Left forelimb (tissue), 1 donor: ENCODE measurements at regions not wholly inside any gene's neighbourhood (a gene's known extent, or its start where the extent isn't known, plus 50 kb on each side); places are given as distances from the start of the nearest gene placed in this dataset.

ENCODE experiments used
- DNase-seq: peaks from one replicate; pipeline ENCODE4 v3.0.0-alpha.2; 2018; ENCODE audit warnings: low spot score

DNA sequence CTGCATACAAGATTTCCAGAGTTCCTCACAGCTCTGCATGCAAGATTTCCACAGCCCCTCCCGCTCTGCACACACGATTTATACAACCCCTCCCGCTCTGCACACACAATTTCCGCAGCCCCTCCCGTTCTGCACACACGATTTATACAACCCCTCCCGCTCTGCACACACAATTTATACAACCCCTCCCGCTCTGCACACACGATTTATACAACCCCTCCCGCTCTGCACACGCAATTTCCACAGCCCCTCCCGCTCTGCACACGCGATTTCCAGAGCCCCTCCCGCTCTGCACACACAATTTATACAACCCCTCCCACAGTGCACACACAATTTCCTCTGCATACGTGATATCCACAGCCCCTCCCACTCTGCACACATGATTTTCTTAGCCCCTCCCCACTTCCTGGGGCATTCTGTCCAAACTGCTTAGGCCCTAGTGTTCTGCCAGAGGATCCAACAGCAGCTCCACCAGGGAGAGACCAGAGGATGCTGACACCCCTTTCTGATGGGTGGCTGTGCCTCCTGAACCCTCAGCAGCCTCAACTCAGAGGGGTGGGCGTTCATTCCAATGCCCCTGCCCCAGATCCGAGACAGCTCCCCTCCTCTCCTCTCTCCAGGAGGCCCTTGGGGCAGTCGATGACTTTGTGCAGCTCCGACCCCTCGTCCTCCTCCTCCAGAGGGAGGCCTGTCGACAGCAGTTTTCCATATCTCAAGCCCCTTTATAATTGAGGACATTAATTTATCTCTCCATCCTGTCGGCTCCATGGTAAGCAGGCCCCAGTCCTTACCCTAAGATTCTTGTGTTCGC is 671.7 kb downstream of the BRD1 start:
- peak; percentile 46 for DNase-seq

DNA sequence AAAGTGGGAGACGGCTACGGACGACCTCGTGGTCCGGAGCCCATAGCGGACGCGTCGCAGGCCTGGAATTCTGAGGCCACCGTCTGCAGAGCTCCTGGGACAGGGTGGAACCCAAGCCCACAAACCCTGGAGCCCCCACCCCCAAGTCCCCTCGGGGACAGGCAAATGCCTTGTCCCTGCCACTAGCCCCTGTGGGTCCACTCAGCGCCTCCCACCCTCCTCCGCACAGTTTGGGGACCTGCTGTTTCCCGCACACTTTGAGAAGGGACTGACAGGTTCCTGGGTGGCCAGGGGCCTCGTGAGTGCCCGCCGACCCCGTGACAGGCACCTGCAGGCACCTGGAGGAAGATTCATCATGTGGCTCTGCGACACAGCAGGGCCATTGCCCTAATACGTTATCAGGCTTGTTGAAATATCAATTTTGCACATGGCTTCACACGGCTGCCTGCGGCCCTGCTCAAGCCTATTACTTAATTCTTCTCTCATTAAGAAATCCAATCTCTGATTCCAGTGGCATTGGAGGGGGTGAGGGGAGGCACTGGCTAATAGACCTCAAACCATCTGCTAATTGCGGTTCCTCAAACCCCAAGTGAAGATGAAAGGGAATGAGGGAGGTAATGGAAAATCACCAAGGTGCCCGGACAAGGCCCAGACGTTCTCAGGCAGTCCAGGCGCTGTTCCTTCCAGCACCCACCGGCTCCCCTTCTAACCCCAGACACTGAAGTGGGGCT is 672.5 kb downstream of the BRD1 start:
- DNase-seq: peak; percentile 52

DNA sequence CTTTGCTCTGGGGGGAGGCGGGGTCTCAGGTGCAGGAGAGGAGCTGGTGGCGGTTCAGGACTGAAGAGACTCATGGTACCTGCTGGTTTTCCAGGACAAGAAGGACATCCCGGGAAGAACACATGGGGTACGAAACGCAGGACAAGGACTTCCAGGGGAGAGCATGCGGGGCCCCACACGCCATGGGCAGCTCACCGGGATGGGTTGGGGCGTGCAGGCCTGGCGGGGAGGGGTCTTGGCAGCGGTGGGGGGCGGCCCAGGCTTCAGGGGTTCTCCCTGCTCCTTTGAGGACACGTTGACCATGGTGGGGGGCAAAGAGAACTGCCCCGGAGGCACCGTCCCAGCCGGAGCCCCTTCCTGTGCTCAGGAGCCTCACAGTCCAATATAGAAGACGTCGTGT is 673.2 kb downstream of the BRD1 start:
- peak; percentile 52 for DNase-seq

DNA sequence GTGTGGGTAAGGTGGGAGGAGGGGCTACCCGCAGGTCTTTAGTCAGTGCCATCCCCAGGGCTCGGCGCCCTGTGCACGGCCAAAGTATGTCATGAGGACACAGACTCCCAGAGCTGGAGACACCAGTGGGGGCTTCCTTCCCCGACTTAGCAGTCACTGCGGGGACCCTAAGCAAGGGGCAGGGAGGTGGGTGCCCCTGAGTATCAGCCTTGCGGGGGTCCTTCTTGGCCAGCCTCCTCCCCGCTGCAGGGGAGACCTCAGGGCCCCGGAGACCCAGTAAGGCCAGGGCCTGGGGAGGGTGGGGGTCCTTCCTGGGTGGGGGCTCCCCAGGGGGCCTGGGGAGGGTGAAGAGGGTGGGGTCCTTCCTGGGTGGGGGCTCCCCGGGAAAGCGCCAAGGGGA is 673.8 kb downstream of the BRD1 start:
- DNase-seq: peak; percentile 59

DNA sequence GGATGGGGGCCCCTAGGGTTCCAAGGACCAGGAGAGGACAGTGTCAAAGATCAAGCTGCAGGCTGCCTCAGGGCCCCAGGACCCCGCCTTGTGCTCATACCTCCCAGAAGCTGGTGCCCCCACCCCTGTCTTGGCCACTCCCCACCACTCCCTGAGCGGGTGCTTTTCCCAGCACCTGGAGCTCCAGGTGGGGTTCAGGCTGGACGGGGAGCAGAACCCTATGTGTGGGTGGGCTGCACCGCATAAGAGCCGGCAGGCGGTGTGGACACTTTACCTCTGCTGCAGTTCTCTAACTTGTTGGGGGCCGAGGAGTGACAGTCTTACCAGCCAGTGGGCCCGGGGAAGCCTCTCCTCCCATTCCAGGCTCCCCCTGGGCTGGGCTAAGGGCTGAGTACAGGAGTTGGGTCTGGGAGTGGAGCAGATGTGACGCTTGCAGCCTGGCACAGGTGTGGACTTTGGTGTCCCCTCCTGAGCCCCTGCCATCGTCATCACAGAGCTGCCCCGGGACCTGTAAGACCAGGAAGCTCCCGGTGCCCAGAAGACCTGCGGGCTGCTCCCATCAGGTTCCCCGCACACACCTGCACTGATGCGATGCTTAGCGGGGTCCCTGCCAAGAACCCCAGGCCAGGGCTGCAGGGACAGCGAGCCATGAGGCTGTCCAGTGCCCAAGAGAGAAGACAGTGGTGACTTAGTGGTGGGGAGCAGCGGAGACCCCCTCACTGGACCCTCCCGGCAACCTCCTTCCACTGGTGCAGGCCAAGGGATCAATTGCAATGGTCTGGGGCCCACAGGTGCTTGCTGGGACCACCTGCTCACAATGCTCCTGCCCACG is 674.5 kb downstream of the BRD1 start:
- DNase-seq: peak; percentile 56

GRCh38 chr22:49152127-49152938 is 675.3 kb downstream of the BRD1 start:
- no peak for DNase-seq

DNA sequence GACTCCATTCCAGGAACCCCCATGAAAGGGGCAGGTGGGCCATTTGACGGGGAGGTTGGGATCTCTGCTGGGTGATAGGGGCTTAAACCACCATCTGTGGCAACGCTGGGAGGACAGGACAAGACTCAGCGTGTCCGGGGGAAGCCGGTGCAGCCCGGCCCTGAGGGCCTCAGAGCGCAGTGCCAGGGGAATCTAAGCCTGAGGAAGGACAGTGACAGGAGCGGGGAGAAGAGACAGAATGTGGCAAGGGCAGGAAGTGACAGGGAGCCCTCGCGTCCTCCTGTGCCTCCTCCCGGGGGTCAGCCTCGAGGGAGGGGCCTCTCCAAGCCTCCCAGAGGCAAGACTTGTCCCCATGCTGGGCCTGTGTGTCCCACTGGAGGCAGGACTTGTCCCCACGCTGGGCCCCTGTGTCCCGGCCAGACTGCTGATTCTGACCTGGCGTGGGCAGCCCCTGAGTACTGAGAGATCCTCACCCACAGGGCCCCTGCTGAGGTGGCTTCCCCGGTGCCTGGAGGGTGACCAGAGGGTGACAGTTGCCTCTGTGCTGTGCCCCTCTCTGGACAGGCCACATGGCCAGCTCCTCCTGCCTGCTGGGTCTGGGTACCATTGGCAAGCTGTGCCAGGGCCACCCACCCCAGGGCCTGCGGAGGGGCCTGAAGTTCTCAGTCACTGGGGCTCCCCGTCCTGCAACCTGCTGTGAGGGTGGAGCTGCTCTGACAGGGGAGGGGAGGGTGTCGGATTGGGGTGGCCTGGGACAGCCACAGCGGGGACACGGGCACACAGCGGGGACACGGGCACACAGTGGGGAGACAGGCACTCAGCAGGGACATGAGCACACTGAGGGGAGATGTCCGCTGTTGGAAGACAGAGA is 676.2 kb downstream of the BRD1 start:
- DNase-seq: no peak

DNA sequence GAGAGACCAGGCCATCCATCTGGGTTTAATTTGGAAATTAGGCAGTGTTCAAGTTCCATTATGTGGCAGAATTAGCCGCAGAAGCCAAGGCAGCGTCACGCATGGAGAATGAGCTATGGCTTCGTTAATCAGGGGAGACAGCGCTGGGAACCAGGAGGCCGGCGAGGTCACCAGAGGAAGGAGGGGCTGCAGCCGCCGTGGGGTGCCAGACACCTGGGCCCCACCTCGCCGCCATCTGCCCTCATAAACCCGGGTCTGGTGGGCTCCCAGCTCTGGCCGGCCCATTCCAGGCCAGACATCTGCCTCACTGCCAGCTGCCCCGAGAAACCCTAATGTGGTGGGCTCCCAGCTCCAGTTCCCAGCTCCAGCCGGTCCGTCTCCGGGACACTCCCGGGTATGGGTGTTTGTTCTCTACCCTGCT is 676.9 kb downstream of the BRD1 start:
- no peak for DNase-seq

- peak; percentile 55 for DNase-seq
Observed at GRCh38 chr22:49149721-49150608, 677.7 kb downstream of the BRD1 start.

DNA sequence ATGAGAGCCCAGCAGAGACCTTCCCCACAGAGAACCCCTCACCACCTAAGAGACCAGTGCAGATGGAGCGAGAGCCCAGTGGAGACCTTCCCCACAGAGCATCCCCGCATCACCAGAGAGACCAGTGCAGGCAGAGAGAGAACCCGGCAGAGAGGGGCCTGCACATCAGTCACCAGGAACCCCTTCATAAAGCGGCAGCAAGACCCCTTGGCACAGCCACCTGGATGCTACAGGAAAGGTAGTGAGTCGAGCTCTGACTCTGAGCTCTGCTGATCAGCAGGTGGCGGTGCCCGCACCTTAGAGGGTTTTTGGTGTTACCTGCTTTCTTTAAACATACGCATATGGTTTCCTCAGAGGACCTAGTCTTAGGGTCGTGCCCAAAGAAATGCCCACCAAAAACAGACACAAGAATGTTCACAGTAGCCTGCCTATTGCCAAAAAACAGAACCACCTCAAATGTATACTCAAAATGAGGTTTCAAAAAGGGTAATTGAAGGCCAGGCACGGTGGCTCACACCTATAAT is 678.7 kb downstream of the BRD1 start:
- DNase-seq: no peak

- peak; percentile 61 for DNase-seq
Observed at GRCh38 chr22:49147617-49148175, 680.0 kb downstream of the BRD1 start.

DNA sequence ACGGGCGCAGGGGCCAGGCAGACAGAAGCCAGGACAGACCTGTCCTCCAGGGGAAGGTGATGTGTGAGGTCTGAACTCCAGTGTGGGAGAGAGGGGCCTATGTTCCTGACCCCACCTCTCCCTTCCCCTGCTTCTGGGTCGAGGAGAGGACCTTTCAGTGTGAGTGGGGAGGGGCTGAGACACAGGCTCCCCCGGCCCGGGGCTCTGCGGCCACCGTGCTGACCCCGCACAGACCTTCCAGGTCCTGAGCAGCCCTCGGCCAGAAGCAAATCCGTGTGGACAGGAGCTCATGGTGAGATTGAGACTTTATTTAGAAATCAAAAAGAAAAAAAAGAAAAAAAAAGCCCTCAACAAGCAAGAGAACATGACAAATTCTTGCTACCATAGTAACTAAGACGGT is 680.5 kb downstream of the BRD1 start:
- DNase-seq: no peak

DNA sequence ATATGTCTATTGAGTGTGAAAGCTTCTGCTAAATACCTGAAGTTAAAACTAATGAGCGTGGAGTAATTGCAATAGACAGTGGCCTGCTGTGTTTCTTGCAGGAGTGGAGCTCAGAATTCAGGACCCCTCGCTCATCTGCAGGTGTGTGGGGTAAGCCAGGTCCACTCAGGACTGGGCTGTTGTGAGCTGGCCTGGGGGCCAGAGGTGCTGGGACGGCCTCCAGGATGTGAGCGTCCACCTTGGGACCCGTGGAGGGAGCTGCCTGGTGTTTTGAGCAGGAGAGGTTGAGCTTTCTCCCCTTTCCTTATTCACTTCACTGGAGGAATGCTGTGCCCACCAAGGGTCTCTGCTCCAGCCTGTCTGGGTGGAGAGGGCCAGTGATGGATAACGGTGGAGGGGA is 681.2 kb downstream of the BRD1 start:
- DNase-seq: no peak

- DNase-seq: no peak
Observed at GRCh38 chr22:49143812-49144211, 683.9 kb downstream of the BRD1 start.

- DNase-seq: no peak
Observed at GRCh38 chr22:49142891-49143290, 684.8 kb downstream of the BRD1 start.

- no peak for DNase-seq
Observed at GRCh38 chr22:49142296-49142695, 685.4 kb downstream of the BRD1 start.

DNA sequence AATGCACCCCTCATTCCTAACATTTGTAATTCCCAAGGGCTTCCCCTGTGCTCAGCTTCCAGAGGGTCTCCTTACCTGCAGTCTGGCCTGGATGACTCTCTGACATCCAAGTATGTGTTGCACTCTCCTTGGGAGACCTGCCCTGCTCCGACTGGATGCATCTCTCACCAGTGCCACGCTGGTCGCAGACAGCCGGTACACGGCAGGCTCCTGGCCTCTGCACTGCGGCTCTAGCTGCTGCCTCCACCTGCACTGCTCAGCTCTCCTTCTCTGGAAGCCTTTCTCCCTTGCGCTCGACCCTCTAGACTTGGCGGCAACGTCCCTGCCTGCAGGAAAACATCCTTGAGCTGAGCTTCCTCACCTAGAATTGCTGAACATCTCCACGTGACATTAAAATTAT is 685.9 kb downstream of the BRD1 start:
- no peak for DNase-seq

DNA sequence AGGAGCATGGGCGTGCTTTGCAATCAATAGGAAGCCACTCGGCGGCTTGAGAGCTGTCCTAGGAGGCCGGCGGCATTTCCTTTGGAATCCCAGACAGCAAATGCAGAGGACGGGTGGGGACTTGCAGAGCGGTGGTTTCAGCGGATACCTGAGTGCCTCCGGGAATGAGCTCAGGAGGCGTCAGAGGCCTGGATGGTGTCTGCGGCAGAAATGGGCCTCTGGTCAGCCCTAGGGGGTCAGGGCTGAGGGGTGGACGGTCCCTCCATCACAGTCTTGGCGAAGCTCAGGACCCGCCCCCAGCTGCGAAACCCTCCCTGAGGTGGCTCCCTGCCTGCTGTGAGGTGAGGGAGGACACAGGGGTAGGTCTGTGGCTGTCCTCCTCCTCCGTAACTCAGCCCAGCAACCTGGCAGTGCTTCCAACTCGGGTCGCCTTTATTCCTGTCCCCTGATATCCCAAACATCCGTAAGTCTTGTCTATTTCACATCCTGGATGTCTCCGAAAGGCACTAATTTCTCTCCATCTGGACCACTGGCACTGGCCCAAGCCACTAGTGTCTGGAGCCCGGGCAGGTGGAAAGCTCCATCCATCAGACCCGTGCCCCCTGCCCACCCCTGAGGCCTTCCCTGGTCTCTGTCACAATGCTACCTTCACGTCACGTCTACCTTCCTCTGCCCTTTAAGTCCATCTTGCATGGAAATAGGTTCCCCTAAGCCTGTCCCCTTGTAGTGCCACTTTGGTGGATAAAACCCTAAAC is 686.6 kb downstream of the BRD1 start:
- DNase-seq: no peak
